T-helper 1 cell treated with Interleukin-12 subunit alpha and Interleukin-12 subunit beta and Interleukin-4 antibody, amounts not matched to agents 30 ng/mL and 1 ng/mL, for 36 hours (primary cell): ENCODE measurements at regions not wholly inside any gene's neighbourhood (a gene's known extent, or its start where the extent isn't known, plus 50 kb on each side); places are given as distances from the start of the nearest gene placed in this dataset.
"Not testable (repeated sequence)": the region's sequence is repeated elsewhere in the genome, so short reads cannot be mapped to it uniquely, and the experiment has no call there.

Source experiments
- intact Hi-C: fragments of 100-400 bp; cut with micrococcal nuclease; formaldehyde crosslinking; loops from one replicate; pipeline ENCODE4 v1.15.1; 2024

DNA sequence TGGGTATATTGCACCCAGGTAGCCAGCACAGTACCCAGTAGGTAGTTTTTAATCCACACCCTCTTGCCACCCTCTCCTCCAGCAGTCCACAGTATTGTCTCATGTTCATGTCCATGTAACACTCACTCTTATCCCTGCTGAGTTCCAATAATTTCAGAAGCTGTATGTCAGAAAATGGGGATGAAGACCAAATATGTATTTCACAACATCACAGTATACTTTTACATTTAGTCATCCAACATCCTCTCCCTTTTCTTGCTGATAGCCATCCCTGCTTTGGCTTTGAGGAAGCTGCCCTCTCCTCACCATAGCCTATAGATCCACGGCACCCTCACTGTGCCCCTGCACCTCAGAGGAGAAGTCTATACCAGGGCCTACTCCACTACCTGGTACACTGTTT lies 126.0 kb upstream of the LDB2 start:
- intact Hi-C loops: no loop called here

- intact Hi-C loops: no loop called here
Measured at GRCh38 chr4:17020901-17021300, 122.5 kb upstream of the LDB2 start.

- intact Hi-C loops: no loop called here
Measured at GRCh38 chr4:17020451-17020850, 122.0 kb upstream of the LDB2 start.

- intact Hi-C loops: not testable (repeated sequence)
Measured at GRCh38 chr4:17018621-17019020, 120.2 kb upstream of the LDB2 start.

DNA sequence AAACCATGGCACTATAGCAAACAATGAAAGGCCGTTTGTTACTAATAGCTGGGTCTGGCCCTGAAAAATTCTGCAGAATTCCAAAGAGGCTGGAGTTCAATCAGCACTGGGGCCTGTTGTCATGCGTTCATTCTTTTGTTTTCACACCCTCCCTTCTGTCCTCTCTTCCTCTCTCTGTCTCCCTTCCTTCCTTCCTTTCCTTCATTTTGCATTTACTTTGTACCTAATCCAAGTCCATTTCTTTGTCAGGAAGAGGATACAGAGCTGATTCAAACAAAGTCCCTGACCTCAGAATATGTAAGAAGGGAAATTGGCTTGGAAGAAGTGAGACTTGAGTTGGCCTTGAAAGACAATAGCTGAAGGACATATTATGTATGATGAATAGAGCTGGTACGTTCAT lies 119.6 kb upstream of the LDB2 start:
- intact Hi-C loops: no loop called here

- intact Hi-C loops: no loop called here
Measured at GRCh38 chr4:17013382-17014006, 115.0 kb upstream of the LDB2 start.

- intact Hi-C loops: no loop called here
Measured at GRCh38 chr4:17012451-17012850, 114.0 kb upstream of the LDB2 start.

DNA sequence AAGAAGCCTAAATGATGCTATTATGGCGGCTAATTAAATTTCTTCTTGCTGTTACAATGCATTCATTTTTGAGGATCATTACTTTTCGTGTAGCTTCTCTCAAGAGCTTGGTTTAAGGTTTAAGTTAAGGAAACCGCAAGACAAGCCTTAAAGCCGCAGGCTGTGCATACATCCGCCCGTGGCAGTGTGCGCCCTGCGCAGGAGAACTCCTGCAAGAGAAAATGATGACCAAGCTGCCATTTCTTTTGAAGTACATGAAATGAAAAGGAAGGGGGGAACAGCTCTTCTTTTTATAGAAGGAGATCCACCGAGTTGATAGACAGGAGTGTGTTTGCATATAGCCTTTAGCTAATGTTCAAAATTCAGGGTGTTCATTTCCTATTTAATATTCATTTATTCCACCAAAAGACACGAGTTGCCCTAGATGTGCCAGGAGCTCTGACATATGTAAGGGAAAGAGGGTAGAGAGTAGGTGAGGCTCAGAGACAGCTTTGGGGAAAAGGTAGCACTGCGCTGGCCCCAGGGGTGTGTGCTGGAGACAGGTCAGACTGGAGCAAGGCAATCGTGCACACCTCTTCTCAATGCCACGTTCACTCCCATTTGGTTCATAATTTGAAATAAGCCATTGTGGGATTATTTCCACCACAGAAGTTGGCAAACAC lies 112.1 kb upstream of the LDB2 start:
- intact Hi-C loops: no loop called here

DNA sequence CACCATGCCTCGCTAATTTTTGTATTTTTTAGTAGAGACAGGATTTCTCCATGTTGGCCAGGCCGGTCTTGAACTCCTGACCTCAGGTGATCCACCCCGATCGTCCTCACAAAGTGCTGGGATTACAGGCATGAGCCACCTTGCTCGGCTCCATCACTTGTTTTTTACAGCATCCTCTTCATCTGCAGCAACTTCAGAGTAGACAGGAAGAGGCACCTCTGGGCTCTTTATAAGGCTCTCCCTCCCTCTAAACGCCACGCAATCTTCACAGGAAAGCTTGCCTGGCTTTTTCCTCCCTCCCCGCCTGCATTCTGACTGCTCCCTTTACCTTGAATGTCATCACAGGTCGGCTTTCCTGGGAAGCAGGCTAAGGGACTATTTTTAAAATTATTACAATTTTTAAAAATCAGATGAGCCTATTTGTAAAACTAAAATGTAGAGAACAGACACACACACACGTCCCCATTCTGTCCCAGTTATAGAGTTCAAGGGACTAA lies 111.5 kb upstream of the LDB2 start:
- intact Hi-C loops: no loop called here

GRCh38 chr4:17008834-17009345 lies 110.4 kb upstream of the LDB2 start:
- intact Hi-C loops: no loop called here

- intact Hi-C loops: not testable (repeated sequence)
Measured at GRCh38 chr4:17003606-17004392, 105.4 kb upstream of the LDB2 start.

DNA sequence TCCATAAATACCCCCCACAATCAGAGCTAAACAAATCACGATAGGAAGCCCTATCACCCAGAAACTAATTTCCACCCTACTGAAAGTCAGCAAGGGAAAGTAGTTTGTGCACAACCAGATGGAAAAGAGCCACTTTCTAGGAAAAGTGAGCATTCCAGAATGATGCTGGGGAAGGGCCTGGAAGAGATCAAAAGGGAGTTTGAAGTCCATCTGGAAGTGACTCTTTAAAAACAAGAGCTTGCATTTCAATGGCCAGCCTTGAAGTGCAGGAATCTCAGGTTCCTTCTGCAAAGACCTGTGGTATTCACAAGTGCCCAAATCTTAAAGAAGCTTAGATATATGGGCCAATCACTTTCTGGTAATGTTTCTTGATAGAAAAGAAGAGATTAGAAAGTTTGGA lies 97.0 kb upstream of the LDB2 start:
- intact Hi-C loops: no loop called here

GRCh38 chr4:16993956-16994840 lies 95.8 kb upstream of the LDB2 start:
- intact Hi-C loops: no loop called here

- intact Hi-C loops: no loop called here
Measured at GRCh38 chr4:16992566-16993225, 94.3 kb upstream of the LDB2 start.

- intact Hi-C loops: no loop called here
Measured at GRCh38 chr4:16991450-16991849, 93.0 kb upstream of the LDB2 start.

DNA sequence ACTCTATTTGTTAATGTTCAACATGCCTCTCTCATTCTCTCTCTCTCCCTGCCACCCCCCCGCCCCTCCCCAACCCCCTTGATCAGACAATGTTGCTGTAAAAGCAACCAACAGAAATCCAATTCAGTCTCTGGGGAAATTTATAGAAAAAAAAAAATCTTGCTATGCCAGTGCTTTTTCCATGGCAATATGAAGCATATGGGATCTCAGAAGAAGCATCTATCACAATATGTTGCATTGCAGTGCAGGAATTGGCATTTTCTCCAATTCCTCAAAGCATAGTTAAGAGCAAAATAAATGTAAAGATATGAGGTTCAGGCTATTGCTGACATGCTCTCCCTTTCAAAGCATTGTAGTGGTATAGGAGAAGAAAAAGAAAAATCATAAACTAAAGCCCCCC lies 90.9 kb upstream of the LDB2 start:
- intact Hi-C loops: no loop called here

DNA sequence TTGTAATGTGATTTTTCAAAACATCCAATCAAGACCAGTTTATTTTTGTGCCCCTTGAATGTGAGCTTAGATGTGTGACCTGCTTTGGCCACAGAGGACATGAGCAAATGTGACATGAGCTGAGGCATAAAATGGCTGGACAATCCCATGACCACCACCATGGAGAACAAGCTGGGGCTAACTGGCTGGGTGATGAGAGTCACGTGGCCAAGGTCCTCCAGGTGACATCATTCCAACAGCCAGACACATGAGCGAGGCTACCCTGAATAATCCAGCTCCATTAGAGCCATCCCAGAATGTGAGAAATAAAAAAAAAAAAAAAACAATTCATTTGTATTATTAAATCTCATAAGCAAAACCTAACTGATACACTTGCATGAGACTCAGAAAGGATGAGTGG lies 90.4 kb upstream of the LDB2 start:
- intact Hi-C loops: no loop called here

GRCh38 chr4:16977081-16977480 lies 78.6 kb upstream of the LDB2 start:
- intact Hi-C loops: no loop called here

GRCh38 chr4:16969696-16970135 lies 71.3 kb upstream of the LDB2 start:
- intact Hi-C loops: no loop called here

GRCh38 chr4:16967722-16968121 lies 69.3 kb upstream of the LDB2 start:
- intact Hi-C loops: no loop called here

- intact Hi-C loops: no loop called here
Measured at GRCh38 chr4:16959305-16959704, 60.9 kb upstream of the LDB2 start.
